ENCODE measurements at regions not wholly inside any gene's neighbourhood (a gene's known extent, or its start where the extent isn't known, plus 50 kb on each side); places are given as distances from the start of the nearest gene placed in this dataset.

GRCh38 chr4:180870623-180871022, 1372.6 kb upstream of the TENM3 start:
- no peak for DNase-seq (ENCODE audit: low spot score, unreplicated experiment)
- Mint-ChIP-seq H3K36me3 (ENCODE audit: insufficient read depth) (no peaks in the 10 kb centered on the region), H3K4me1 (ENCODE audit: low read depth) (no peaks in the 10 kb centered on the region), H3K9me3 (ENCODE audit: low read depth) (peaks cover 36% of the 10 kb centered on the region), H3K27me3 (no peaks in the 10 kb centered on the region), H3K27ac (no peak overlapping the region), H3K4me3 (ENCODE audit: low read depth) (no peak overlapping the region)
- TF ChIP-seq, protein P1, sequence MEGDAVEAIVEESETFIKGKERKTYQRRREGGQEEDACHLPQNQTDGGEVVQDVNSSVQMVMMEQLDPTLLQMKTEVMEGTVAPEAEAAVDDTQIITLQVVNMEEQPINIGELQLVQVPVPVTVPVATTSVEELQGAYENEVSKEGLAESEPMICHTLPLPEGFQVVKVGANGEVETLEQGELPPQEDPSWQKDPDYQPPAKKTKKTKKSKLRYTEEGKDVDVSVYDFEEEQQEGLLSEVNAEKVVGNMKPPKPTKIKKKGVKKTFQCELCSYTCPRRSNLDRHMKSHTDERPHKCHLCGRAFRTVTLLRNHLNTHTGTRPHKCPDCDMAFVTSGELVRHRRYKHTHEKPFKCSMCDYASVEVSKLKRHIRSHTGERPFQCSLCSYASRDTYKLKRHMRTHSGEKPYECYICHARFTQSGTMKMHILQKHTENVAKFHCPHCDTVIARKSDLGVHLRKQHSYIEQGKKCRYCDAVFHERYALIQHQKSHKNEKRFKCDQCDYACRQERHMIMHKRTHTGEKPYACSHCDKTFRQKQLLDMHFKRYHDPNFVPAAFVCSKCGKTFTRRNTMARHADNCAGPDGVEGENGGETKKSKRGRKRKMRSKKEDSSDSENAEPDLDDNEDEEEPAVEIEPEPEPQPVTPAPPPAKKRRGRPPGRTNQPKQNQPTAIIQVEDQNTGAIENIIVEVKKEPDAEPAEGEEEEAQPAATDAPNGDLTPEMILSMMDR (IDR thresholded peaks at IDR 0.05; ENCODE audit: unreplicated experiment): no peak

DNA sequence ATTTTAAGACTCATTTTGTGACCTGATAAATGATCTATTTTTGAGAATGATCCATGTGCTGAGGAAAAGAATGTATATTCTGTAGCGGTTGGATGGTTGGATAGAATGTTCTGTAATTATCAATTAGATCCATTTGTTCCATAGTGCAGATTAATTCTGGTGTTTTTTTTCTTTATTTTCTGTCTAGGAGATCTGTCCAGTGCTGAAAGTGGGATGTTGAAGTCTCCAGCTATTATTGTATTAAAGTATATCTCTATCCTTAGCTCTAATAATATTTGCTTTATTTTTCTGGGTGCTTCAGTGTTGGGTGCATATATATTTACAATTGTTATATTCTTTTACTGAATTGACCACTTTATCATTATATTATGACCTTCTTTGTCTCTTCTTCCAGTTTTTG, 1344.9 kb upstream of the TENM3 start:
- H3K4me1 Mint-ChIP-seq (ENCODE audit: low read depth): no peaks in the 10 kb centered on the region
- peaks cover 6% of the 10 kb centered on the region for H3K9me3 Mint-ChIP-seq (ENCODE audit: low read depth)
- no peak overlapping the region for H3K4me3 Mint-ChIP-seq (ENCODE audit: low read depth)
- no peak for DNase-seq (ENCODE audit: low spot score, unreplicated experiment)
- H3K27ac Mint-ChIP-seq: no peak overlapping the region
- H3K27me3 Mint-ChIP-seq: no peaks in the 10 kb centered on the region
- no peaks in the 10 kb centered on the region for H3K36me3 Mint-ChIP-seq (ENCODE audit: insufficient read depth)
- TF ChIP-seq, protein P1 (IDR thresholded peaks at IDR 0.05; ENCODE audit: unreplicated experiment): no peak

DNA sequence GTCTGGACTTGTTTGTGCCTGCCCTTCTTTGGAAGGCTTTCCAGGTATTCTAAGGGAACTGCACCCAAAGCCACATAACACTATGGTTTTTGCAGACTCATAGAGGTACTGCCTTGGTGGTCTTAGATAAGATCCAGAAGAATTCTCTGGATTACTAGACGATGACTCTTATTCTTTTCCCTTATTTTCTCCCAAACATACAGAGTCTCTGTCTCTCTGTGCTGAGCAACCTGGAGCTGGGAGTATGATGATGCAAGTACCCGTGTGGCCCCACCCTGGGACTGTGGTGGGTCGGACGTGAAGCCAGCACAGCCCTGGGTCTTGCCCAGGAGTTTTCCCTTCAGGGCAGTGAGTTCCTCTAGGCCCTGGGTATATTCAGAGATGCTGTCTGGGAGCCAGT, 1342.4 kb upstream of the TENM3 start:
- H3K36me3 Mint-ChIP-seq (ENCODE audit: insufficient read depth): no peaks in the 10 kb centered on the region
- peaks cover 6% of the 10 kb centered on the region for H3K9me3 Mint-ChIP-seq (ENCODE audit: low read depth)
- H3K4me1 Mint-ChIP-seq (ENCODE audit: low read depth): peaks cover 3% of the 10 kb centered on the region
- TF ChIP-seq, protein P1 (IDR thresholded peaks at IDR 0.05; ENCODE audit: unreplicated experiment): no peak
- no peak for DNase-seq (ENCODE audit: low spot score, unreplicated experiment)
- no peak overlapping the region for H3K27ac Mint-ChIP-seq
- no peak overlapping the region for H3K4me3 Mint-ChIP-seq (ENCODE audit: low read depth)
- no peaks in the 10 kb centered on the region for H3K27me3 Mint-ChIP-seq

DNA sequence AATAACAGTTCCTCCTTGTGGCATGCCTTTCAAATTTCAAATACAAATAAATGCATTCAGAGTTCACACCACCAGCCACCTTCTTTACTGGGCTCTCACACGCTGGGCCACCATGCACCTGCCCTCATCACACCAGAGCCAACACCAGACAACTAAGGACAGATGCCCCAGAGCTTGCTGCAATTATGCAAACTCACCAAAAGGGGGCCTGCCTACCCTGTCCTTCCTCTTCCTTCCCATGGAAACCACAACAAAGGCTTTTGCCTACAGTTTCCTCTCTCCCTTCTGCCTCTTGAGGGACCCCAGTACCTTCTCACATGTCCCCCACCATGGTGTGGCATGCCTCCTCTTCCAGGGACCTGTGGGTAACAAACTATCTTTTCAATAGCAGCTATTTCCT, 1333.9 kb upstream of the TENM3 start:
- Mint-ChIP-seq H3K27ac (no peak overlapping the region), H3K4me3 (ENCODE audit: low read depth) (no peak overlapping the region), H3K4me1 (ENCODE audit: low read depth) (peaks cover 6% of the 10 kb centered on the region), H3K9me3 (ENCODE audit: low read depth) (no peaks in the 10 kb centered on the region), H3K27me3 (no peaks in the 10 kb centered on the region), H3K36me3 (ENCODE audit: insufficient read depth) (no peaks in the 10 kb centered on the region)
- TF ChIP-seq, protein P1 (IDR thresholded peaks at IDR 0.05; ENCODE audit: unreplicated experiment): no peak
- no peak for DNase-seq (ENCODE audit: low spot score, unreplicated experiment)

DNA sequence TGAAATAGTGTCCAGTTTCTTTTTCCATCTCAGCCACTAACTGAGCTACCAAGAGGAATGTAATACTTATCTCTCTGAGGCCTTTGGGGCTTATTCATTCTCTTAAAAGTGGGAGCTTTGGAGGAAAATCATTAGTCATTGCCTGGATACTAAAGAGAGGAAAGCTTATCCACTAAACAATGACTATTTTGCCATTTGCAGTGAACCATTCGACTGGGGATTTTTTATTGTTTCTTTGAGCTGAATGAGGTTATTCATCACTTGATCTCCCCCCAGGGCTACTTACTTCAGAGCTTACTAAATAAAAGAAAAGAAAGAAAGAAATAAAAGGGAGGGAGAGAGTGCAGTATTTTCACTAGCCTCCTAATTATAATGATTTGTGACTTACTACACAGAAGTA, 1329.5 kb upstream of the TENM3 start:
- H3K4me1 Mint-ChIP-seq (ENCODE audit: low read depth): peaks cover 6% of the 10 kb centered on the region

More for the DNA sequence above, 1329.5 kb upstream of the TENM3 start:
- no peaks in the 10 kb centered on the region for H3K27me3 Mint-ChIP-seq
- TF ChIP-seq, protein P1 (IDR thresholded peaks at IDR 0.05; ENCODE audit: unreplicated experiment): no peak
- peak overlapping the region; percentile 7 for H3K27ac Mint-ChIP-seq
- no peak for DNase-seq (ENCODE audit: low spot score, unreplicated experiment)
- H3K4me3 Mint-ChIP-seq (ENCODE audit: low read depth): no peak overlapping the region
- H3K36me3 Mint-ChIP-seq (ENCODE audit: insufficient read depth): no peaks in the 10 kb centered on the region
- H3K9me3 Mint-ChIP-seq (ENCODE audit: low read depth): no peaks in the 10 kb centered on the region
